HepG2 (cell line): ENCODE measurements at regions not wholly inside any gene's neighbourhood (a gene's known extent, or its start where the extent isn't known, plus 50 kb on each side); places are given as distances from the start of the nearest gene placed in this dataset.

ENCODE experiments used
- ATAC-seq: fragments of 200-7000 bp; cut with Tn5 transposase; 3 replicates; pipeline ENCODE4 v1.9.1; 2020; ENCODE audit warnings: mild to moderate bottlenecking, moderate library complexity
- BruUV-seq: library from RNA; stranded (reverse); fragments of 400-500 nt; replicated peaks from 2 replicates; lab custom pipeline; 2021; lab: Mats Ljungman, UMichigan
- CTCF ChIA-PET: fragments of 300-600 bp; formaldehyde crosslinking; extraction: SDS; loops from one replicate; lab custom pipeline; 2021; ENCODE audit warnings: low total read pairs, inconsistent platforms, low intra/inter-chr PET ratio; lab: Yijun Ruan, JAX
- POLR2A ChIA-PET: fragments of 350-600 bp; sonication (Branson Sonifier 250); formaldehyde crosslinking; loops from one replicate; lab custom pipeline; 2020; ENCODE audit warnings: antibody characterized with exemption, inconsistent platforms; lab: Yijun Ruan, JAX
- DNase-seq: peaks from one replicate; pipeline ENCODE4 v3.0.0-alpha.2; 2015; ENCODE audit warnings: low spot score
- FAIRE-seq: peaks from 3 replicates; lab custom pipeline; 2011; peaks lifted over from hg19 to GRCh38; lab: Jason Lieb, UNC
- H2AFZ ChIP-seq: one replicate; pipeline ENCODE4 v1.6.1; 2011; ENCODE audit warnings: low read length, inconsistent platforms
- H3K27ac ChIP-seq: fragments of 300-600 bp; 3 replicates; pipeline ENCODE4 v1.8.0; 2011; ENCODE audit warnings: mixed run types, mild to moderate bottlenecking, mixed read lengths, low read length, inconsistent platforms; ENCODE audit not compliant: insufficient read depth; ENCODE audit errors: extremely low read length
- H3K27me3 ChIP-seq, 2 experiments: fragments of 200-600 bp in 1 of 2; 2 replicates in 1 of 2; 3 replicates in 1 of 2; pipeline versions ENCODE4 v1.6.0 to v1.8.0; 2011; ENCODE audit warnings: low read length in 2 of 2, mild to moderate bottlenecking in 2 of 2, moderate library complexity in 2 of 2, inconsistent platforms in 1 of 2; ENCODE audit not compliant: insufficient read depth in 2 of 2, control insufficient read depth in 1 of 2
- H3K36me3 ChIP-seq, 2 experiments: fragments of 200-600 bp in 1 of 2; replicated peaks in 1 of 2; 2 replicates in 1 of 2; 3 replicates in 1 of 2; pipeline versions ENCODE4 v1.5.1 to v1.8.0; 2011; ENCODE audit warnings: low read length in 2 of 2, inconsistent platforms in 1 of 2; ENCODE audit not compliant: insufficient read depth in 2 of 2, control insufficient read depth in 1 of 2
- H3K4me1 ChIP-seq: 2 replicates; pipeline ENCODE4 v1.5.1; 2012; ENCODE audit warnings: low read length, inconsistent platforms; ENCODE audit not compliant: insufficient read depth
- H3K4me2 ChIP-seq: 2 replicates; pipeline ENCODE4 v1.6.0; 2011; ENCODE audit warnings: low read depth, low read length, inconsistent platforms
- H3K4me3 ChIP-seq, 3 experiments: fragments of 200-600 bp in 1 of 3; sonication (generic), shearing (Covaris generic) in 1 of 3; replicated peaks in 1 of 3; 2 replicates each; pipeline ENCODE4 v1.5.1; 2011 to 2016; ENCODE audit warnings: low read length in 3 of 3, inconsistent platforms in 2 of 3, low read depth in 2 of 3, mild to moderate bottlenecking in 2 of 3, control low read depth in 1 of 3, mixed read lengths in 1 of 3; ENCODE audit not compliant: insufficient read depth in 1 of 3
- H3K79me2 ChIP-seq: one replicate; pipeline ENCODE4 v1.6.1; 2011; ENCODE audit warnings: low read length, inconsistent platforms; ENCODE audit not compliant: insufficient read depth
- H3K9ac ChIP-seq: 2 replicates; pipeline ENCODE4 v1.6.0; 2011; ENCODE audit warnings: mild to moderate bottlenecking, low read depth, low read length, inconsistent platforms; ENCODE audit not compliant: insufficient read depth
- H3K9me3 ChIP-seq: 2 replicates; pipeline ENCODE4 v1.5.1; 2012; ENCODE audit warnings: mild to moderate bottlenecking, low read length
- H4K20me1 ChIP-seq: 2 replicates; pipeline ENCODE4 v1.6.0; 2011; ENCODE audit warnings: inconsistent platforms, mild to moderate bottlenecking, low read length, moderate library complexity; ENCODE audit not compliant: insufficient read depth
- FOSL1 ChIP-seq: sonication (generic); formaldehyde crosslinking; IDR thresholded peaks from 2 replicates; pipeline ENCODE4 v1.9.0; 2021; ENCODE audit warnings: missing genetic modification reagents, borderline replicate concordance
- KMT2A ChIP-seq: sonication (generic); formaldehyde crosslinking; IDR thresholded peaks from 2 replicates; pipeline ENCODE4 v1.4.0; 2020; ENCODE audit warnings: missing genetic modification reagents
- NFRKB ChIP-seq: fragments of 450-650 bp; IDR thresholded peaks from 2 replicates; pipeline ENCODE4 v1.6.1; 2017
- RFX5 ChIP-seq: IDR thresholded peaks from 2 replicates; pipeline ENCODE4 v1.6.1; 2011; ENCODE audit warnings: low read depth, low read length, improper control_type of control experiment
- ZNF703 ChIP-seq: sonication (generic); formaldehyde crosslinking; IDR thresholded peaks from 2 replicates; pipeline ENCODE4 v1.5.1; 2020; ENCODE audit warnings: missing genetic modification reagents, mild to moderate bottlenecking, moderate library complexity, borderline replicate concordance
- ZNF746 ChIP-seq: sonication (generic); formaldehyde crosslinking; IDR thresholded peaks from 2 replicates; pipeline ENCODE4 v1.8.0; 2022; ENCODE audit warnings: mild to moderate bottlenecking, missing genetic modification reagents
- ZSCAN30 ChIP-seq: sonication (generic); formaldehyde crosslinking; IDR thresholded peaks from 2 replicates; pipeline ENCODE4 v1.5.0; 2020; ENCODE audit warnings: mild to moderate bottlenecking, missing genetic modification reagents
- WGBS: methylation state at CpG from one replicate; pipeline ENCODE4 v1.1.6; 2017; ENCODE audit warnings: low lambda C conversion rate; 5-methylcytosine and 5-hydroxymethylcytosine counted together
- in situ Hi-C: cut with HindIII; loops from 2 replicates; pipeline ENCODE4 v1.10.0; 2017; ENCODE audit warnings: low pct_unique_long_range_greater_than_20kb; ENCODE audit not compliant: extremely low pct_ligation_motif_present
- intact Hi-C: fragments of 100-400 bp; cut with micrococcal nuclease; formaldehyde crosslinking; loops from one replicate; pipeline ENCODE4 v1.10.0; 2022; ENCODE audit not compliant: unreplicated experiment
- TF ChIP-seq, protein P1 (sequence below): IDR thresholded peaks from 2 replicates; pipeline ENCODE4 v1.6.1; 2016; ENCODE audit warnings: low read depth
- TF ChIP-seq, protein P2 (sequence below): sonication (generic); formaldehyde crosslinking; IDR thresholded peaks from 2 replicates; pipeline ENCODE4 v1.5.1; 2020; ENCODE audit warnings: missing genetic modification reagents, mild to moderate bottlenecking, borderline replicate concordance

DNA sequence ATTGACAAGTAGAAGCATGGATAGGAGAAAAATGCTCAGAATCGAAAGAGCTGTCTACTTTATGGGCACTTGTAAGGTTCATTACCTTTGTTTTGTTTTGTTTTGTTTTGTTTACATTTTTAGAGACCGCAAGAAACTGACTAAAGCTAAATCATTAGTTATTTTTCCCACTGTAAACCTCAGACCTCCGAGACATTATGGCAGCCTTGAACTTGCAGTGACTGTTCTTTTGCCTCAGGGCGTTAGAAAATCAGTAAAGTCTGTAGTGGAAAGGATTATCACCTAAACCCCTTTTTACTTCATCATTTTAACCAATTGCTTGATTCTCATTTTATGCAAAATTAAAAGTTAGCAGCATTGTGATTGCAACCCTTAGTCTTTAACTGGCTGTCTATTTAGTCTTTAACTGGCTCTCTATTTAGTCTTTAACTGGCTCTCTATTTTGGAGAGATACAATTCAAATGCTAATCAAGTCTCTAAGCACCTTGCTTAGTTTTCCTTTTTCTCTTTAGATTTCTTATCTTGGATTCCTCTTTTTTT lies 383.3 kb upstream of the ROBO2 start:
- intact Hi-C loops (no loop called here), in situ Hi-C loops (no loop called here)
- H3K36me3 ChIP-seq, result no peaks in the 10 kb centered on the region
- no peak overlapping the region for H2AFZ ChIP-seq
- POLR2A ChIA-PET, result no interaction called here
- no peak for DNase-seq
- no peak overlapping the region for H3K9ac ChIP-seq
- H3K4me1 ChIP-seq, result no peaks in the 10 kb centered on the region
- no peaks in the 10 kb centered on the region for H4K20me1 ChIP-seq
- no peak for FAIRE-seq
- H3K4me2 ChIP-seq, result no peak overlapping the region
- H3K79me2 ChIP-seq, result no peaks in the 10 kb centered on the region
- no peak overlapping the region for H3K27ac ChIP-seq
- no peaks in the 10 kb centered on the region for H3K9me3 ChIP-seq
- H3K4me3 ChIP-seq, result no peak overlapping the region
- BruUV-seq, result no TSS peak
- no peaks in the 10 kb centered on the region for H3K27me3 ChIP-seq
- no peak for TF ChIP-seq NFRKB
- TF ChIP-seq ZNF703, result no peak
- WGBS, result 17% methylated on average over 4 of the region's 4 CpGs
- CTCF ChIA-PET, result no interaction called here
- no peak for ATAC-seq

DNA sequence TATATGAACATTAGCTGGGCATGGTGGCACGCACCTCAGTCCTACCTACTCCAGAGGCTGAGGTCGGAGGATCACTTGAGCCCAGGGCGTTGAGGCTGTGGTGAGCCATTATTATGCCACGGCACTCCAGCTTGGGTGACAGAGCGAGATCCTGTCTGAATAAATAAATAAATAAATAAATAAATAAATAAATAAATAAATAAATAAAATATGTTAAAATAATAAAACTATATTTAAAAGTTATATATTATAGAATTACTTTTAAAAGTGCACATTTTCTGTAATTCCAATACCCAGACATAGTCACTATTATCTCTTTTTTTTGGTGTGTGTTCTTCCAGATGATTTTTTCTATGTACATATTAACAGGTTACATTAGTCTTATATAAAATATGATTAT lies 382.0 kb upstream of the ROBO2 start:
- H3K9ac ChIP-seq, result no peak overlapping the region
- WGBS, result 55% methylated on average over 5 of the region's 5 CpGs
- CTCF ChIA-PET, result no interaction called here
- DNase-seq, result no peak
- H3K27me3 ChIP-seq, result no peaks in the 10 kb centered on the region
- POLR2A ChIA-PET, result no interaction called here
- H3K4me1 ChIP-seq, result no peaks in the 10 kb centered on the region
- H3K27ac ChIP-seq, result no peak overlapping the region
- H3K79me2 ChIP-seq, result no peaks in the 10 kb centered on the region
- no peaks in the 10 kb centered on the region for H4K20me1 ChIP-seq
- intact Hi-C loops, result no loop called here
- H3K4me3 ChIP-seq, result no peak overlapping the region
- TF ChIP-seq, protein P1, sequence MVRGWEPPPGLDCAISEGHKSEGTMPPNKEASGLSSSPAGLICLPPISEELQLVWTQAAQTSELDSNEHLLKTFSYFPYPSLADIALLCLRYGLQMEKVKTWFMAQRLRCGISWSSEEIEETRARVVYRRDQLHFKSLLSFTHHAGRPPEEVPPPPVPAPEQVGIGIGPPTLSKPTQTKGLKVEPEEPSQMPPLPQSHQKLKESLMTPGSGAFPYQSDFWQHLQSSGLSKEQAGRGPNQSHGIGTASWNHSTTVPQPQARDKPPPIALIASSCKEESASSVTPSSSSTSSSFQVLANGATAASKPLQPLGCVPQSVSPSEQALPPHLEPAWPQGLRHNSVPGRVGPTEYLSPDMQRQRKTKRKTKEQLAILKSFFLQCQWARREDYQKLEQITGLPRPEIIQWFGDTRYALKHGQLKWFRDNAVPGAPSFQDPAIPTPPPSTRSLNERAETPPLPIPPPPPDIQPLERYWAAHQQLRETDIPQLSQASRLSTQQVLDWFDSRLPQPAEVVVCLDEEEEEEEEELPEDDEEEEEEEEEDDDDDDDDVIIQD (CRISPR knock-in tag), result no peak
- TF ChIP-seq RFX5 (no peak), ZSCAN30 (CRISPR knock-in tag) (no peak), FOSL1 (no peak), KMT2A (CRISPR knock-in tag) (no peak), ZNF746 (no peak)
- TF ChIP-seq, protein P2, sequence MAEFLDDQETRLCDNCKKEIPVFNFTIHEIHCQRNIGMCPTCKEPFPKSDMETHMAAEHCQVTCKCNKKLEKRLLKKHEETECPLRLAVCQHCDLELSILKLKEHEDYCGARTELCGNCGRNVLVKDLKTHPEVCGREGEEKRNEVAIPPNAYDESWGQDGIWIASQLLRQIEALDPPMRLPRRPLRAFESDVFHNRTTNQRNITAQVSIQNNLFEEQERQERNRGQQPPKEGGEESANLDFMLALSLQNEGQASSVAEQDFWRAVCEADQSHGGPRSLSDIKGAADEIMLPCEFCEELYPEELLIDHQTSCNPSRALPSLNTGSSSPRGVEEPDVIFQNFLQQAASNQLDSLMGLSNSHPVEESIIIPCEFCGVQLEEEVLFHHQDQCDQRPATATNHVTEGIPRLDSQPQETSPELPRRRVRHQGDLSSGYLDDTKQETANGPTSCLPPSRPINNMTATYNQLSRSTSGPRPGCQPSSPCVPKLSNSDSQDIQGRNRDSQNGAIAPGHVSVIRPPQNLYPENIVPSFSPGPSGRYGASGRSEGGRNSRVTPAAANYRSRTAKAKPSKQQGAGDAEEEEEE (CRISPR knock-in tag), result no peak
- TF ChIP-seq, all 625 proteins: peak for 0
- Histone ChIP-seq H2AFZ (no peak overlapping the region), H3K36me3 (no peaks in the 10 kb centered on the region), H3K9me3 (no peaks in the 10 kb centered on the region), H3K4me2 (no peak overlapping the region)
- ATAC-seq, result no peak
- FAIRE-seq, result no peak
- in situ Hi-C loops, result no loop called here
- no TSS peak for BruUV-seq
